PC-9 (cell line): ENCODE measurements at regions not wholly inside any gene's neighbourhood (a gene's known extent, or its start where the extent isn't known, plus 50 kb on each side); places are given as distances from the start of the nearest gene placed in this dataset.
A peak's percentile ranks its signal among the peaks of the same experiment; 100 is the strongest.

Experiments used
- BruUV-seq: library from RNA; stranded (reverse); fragments of 400-500 nt; replicated peaks from 2 replicates; lab custom pipeline; 2021; lab: Mats Ljungman, UMichigan
- CTCF ChIA-PET: fragments of 300-600 bp; sonication (Branson Sonifier 250); formaldehyde crosslinking; loops from one replicate; lab custom pipeline; 2022; ENCODE audit warnings: antibody characterized with exemption; lab: Charles Lee
- POLR2A ChIA-PET: fragments of 300-600 bp; sonication (Branson Sonifier 250); formaldehyde crosslinking; loops from one replicate; lab custom pipeline; 2022; ENCODE audit warnings: antibody characterized with exemption; ENCODE audit not compliant: unreplicated experiment; lab: Charles Lee
- DNase-seq, 2 experiments: peaks; one replicate each; pipeline versions ENCODE4 v3.0.0 to v3.0.0-alpha.2; 2015 to 2022; ENCODE audit warnings: mixed read lengths in 1 of 2
- H2AFZ ChIP-seq: fragments of 200-600 bp; sonication (generic); 2 replicates; pipeline ENCODE4 v1.8.1; 2017; ENCODE audit warnings: antibody characterized with exemption
- H3F3A ChIP-seq: fragments of 200-600 bp; sonication (generic); 2 replicates; pipeline ENCODE4 v1.8.1; 2017; ENCODE audit warnings: antibody characterized with exemption, mild to moderate bottlenecking, low read depth; ENCODE audit not compliant: insufficient read depth
- H3K27ac ChIP-seq: fragments of 200-600 bp; sonication (generic); 2 replicates; pipeline ENCODE4 v1.6.1; 2016; ENCODE audit warnings: mixed run types
- H3K27me3 ChIP-seq: fragments of 200-600 bp; sonication (generic); 2 replicates; pipeline ENCODE4 v1.6.1; 2016; ENCODE audit warnings: low read depth, mixed run types; ENCODE audit not compliant: insufficient read depth
- H3K36me3 ChIP-seq: fragments of 200-600 bp; sonication (generic); 2 replicates; pipeline ENCODE4 v1.6.1; 2016; ENCODE audit warnings: low read depth, mixed run types
- H3K4me1 ChIP-seq: fragments of 200-600 bp; sonication (generic); replicated peaks from 2 replicates; pipeline ENCODE4 v1.6.1; 2016; ENCODE audit warnings: mixed run types; ENCODE audit not compliant: insufficient read depth
- H3K4me2 ChIP-seq: fragments of 200-600 bp; sonication (generic); 2 replicates; pipeline ENCODE4 v1.6.1; 2017; ENCODE audit warnings: mixed run types
- H3K4me3 ChIP-seq: fragments of 200-600 bp; sonication (generic); 2 replicates; pipeline ENCODE4 v1.6.1; 2016; ENCODE audit warnings: mixed run types
- H3K79me2 ChIP-seq: fragments of 200-600 bp; sonication (generic); 2 replicates; pipeline ENCODE4 v1.6.1; 2017; ENCODE audit warnings: low read depth, mixed run types
- H3K9me2 ChIP-seq: fragments of 200-600 bp; sonication (generic); 2 replicates; pipeline ENCODE4 v1.8.1; 2017; ENCODE audit warnings: mild to moderate bottlenecking; ENCODE audit not compliant: insufficient read depth
- H3K9me3 ChIP-seq: fragments of 200-600 bp; sonication (generic); 2 replicates; pipeline ENCODE4 v1.8.1; 2016; ENCODE audit warnings: low read depth; ENCODE audit not compliant: insufficient read depth
- H4K20me1 ChIP-seq: fragments of 200-600 bp; sonication (generic); 2 replicates; pipeline ENCODE4 v1.8.1; 2017; ENCODE audit not compliant: insufficient read depth
- EZH2 ChIP-seq: fragments of 200-600 bp; sonication (generic); IDR thresholded peaks from 2 replicates; pipeline ENCODE4 v1.8.0; 2017; ENCODE audit warnings: antibody characterized with exemption, low read depth
- intact Hi-C: fragments of 100-400 bp; cut with micrococcal nuclease; formaldehyde crosslinking; loops from one replicate; pipeline ENCODE4 v1.10.0; 2022; ENCODE audit not compliant: unreplicated experiment
- TF ChIP-seq, protein P1 (sequence below): fragments of 200-600 bp; sonication (generic); conservative IDR thresholded peaks from 2 replicates; pipeline ENCODE4 v1.6.1; 2017; ENCODE audit warnings: mixed run types, antibody characterized with exemption, mild to moderate bottlenecking, moderate library complexity

- Histone ChIP-seq H2AFZ (no peak overlapping the region), H3F3A (no peaks in the 10 kb centered on the region), H3K4me2 (no peak overlapping the region), H3K9me2 (no peaks in the 10 kb centered on the region), H3K27ac (no peak overlapping the region), H3K9me3 (no peaks in the 10 kb centered on the region), H3K79me2 (no peaks in the 10 kb centered on the region), H3K27me3 (no peaks in the 10 kb centered on the region), H3K36me3 (no peaks in the 10 kb centered on the region), H4K20me1 (no peaks in the 10 kb centered on the region), H3K4me3 (no peak overlapping the region), H3K4me1 (no peaks in the 10 kb centered on the region)
- POLR2A ChIA-PET: no interaction called here
- intact Hi-C loops: no loop called here
- no peak for DNase-seq
- BruUV-seq: no TSS peak
- CTCF ChIA-PET: no interaction called here
- TF ChIP-seq, protein P1, sequence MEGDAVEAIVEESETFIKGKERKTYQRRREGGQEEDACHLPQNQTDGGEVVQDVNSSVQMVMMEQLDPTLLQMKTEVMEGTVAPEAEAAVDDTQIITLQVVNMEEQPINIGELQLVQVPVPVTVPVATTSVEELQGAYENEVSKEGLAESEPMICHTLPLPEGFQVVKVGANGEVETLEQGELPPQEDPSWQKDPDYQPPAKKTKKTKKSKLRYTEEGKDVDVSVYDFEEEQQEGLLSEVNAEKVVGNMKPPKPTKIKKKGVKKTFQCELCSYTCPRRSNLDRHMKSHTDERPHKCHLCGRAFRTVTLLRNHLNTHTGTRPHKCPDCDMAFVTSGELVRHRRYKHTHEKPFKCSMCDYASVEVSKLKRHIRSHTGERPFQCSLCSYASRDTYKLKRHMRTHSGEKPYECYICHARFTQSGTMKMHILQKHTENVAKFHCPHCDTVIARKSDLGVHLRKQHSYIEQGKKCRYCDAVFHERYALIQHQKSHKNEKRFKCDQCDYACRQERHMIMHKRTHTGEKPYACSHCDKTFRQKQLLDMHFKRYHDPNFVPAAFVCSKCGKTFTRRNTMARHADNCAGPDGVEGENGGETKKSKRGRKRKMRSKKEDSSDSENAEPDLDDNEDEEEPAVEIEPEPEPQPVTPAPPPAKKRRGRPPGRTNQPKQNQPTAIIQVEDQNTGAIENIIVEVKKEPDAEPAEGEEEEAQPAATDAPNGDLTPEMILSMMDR: no peak
- TF ChIP-seq EZH2: no peak
Measured at GRCh38 chr4:166153548-166153947, 280.5 kb downstream of the TLL1 start.

GRCh38 chr4:166162327-166162726 is 289.3 kb downstream of the TLL1 start:
- BruUV-seq: no TSS peak
- no peaks in the 10 kb centered on the region for H3K36me3 ChIP-seq
- CTCF ChIA-PET: no interaction called here
- H3K27ac ChIP-seq: no peak overlapping the region
- no peaks in the 10 kb centered on the region for H4K20me1 ChIP-seq
- H3K4me3 ChIP-seq: no peak overlapping the region
- POLR2A ChIA-PET: interaction anchor here (0.7 kb wide), 2 partner anchors 256 to 773 kb away, joined by 3 to 4 read pairs; no protein-coding TSS in a partner anchor
- no peak for DNase-seq
- H3F3A ChIP-seq: no peaks in the 10 kb centered on the region
- no peak for TF ChIP-seq EZH2
- TF ChIP-seq, protein P1: no peak
- intact Hi-C loops: loop anchor here (10.0 kb wide), 1 partner anchor 852 kb away; no protein-coding TSS in a partner anchor
- no peaks in the 10 kb centered on the region for H3K9me2 ChIP-seq
- H3K4me2 ChIP-seq: no peak overlapping the region
- H3K27me3 ChIP-seq: no peaks in the 10 kb centered on the region
- H3K9me3 ChIP-seq: no peaks in the 10 kb centered on the region
- no peaks in the 10 kb centered on the region for H3K4me1 ChIP-seq
- no peak overlapping the region for H2AFZ ChIP-seq
- H3K79me2 ChIP-seq: no peaks in the 10 kb centered on the region

- Histone ChIP-seq H3K4me2 (no peak overlapping the region), H3K27me3 (no peaks in the 10 kb centered on the region), H3K4me3 (no peak overlapping the region), H3K9me3 (no peaks in the 10 kb centered on the region), H3K36me3 (no peaks in the 10 kb centered on the region), H3K9me2 (no peaks in the 10 kb centered on the region), H3K27ac (no peak overlapping the region), H3F3A (no peaks in the 10 kb centered on the region), H2AFZ (no peak overlapping the region), H3K79me2 (no peaks in the 10 kb centered on the region), H4K20me1 (no peaks in the 10 kb centered on the region), H3K4me1 (no peaks in the 10 kb centered on the region)
- intact Hi-C loops: loop anchor here (1.0 to 10.0 kb wide), 6 partner anchors 87 to 1986 kb away; no protein-coding TSS in a partner anchor
- no TSS peak for BruUV-seq
- ChIA-PET CTCF (interaction anchor here (0.5 to 1.0 kb wide), 3 partner anchors 10 to 672 kb away, joined by 3 to 4 read pairs (median 4); no protein-coding TSS in a partner anchor), POLR2A (no interaction called here)
- DNase-seq: peak; percentile 3 to 48
- TF ChIP-seq EZH2: no peak
- TF ChIP-seq, protein P1: peak; percentile 74
Measured at GRCh38 chr4:166165829-166166420, 292.9 kb downstream of the TLL1 start.
